ENCODE measurements at regions not wholly inside any gene's neighbourhood (a gene's known extent, or its start where the extent isn't known, plus 50 kb on each side); places are given as distances from the start of the nearest gene placed in this dataset.

DNA sequence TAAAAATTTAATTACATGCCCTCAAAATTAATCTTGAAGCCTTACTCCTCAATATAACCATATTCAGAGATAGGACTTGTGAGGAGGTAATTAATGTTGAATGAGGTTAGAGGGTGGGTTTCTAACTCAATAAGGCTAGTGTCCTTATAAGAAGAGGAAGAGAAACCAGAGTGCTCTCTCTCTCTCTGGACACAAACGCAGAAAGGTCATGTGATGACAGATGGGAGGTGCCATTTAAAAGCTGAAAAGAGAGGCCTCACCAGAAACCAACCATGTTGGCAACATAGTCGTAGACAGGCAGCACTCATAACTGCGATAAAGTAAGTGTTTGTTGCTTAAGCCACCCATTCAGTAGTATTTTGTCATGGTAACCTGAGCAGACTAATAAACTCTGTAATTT, 378.5 kb upstream of the LMO3 start:
- H3K79me2 ChIP-seq (ENCODE audit: control insufficient read depth, low read length) = no peaks in the 10 kb centered on the region
- no peaks in the 10 kb centered on the region for H3K36me3 ChIP-seq (ENCODE audit: control insufficient read depth, low read length)
- H3K4me1 ChIP-seq (ENCODE audit: control insufficient read depth, low read length) = no peaks in the 10 kb centered on the region
- no peaks in the 10 kb centered on the region for H4K20me1 ChIP-seq (ENCODE audit: control insufficient read depth, insufficient read depth, low read depth, low read length)
- H3K9me3 ChIP-seq (ENCODE audit: control insufficient read depth, insufficient read depth, low read length) = no peaks in the 10 kb centered on the region
- no peaks in the 10 kb centered on the region for H3K9me2 ChIP-seq (replicated peaks; ENCODE audit: control insufficient read depth, low read length)
- H3K4me2 ChIP-seq (ENCODE audit: low read length) = no peak overlapping the region
- H3F3A ChIP-seq (ENCODE audit: control insufficient read depth, insufficient read depth) = no peaks in the 10 kb centered on the region
- no peak for TF ChIP-seq CTCF (IDR thresholded peaks at IDR 0.05; ENCODE audit: low read depth, low read length, poor library complexity, severe bottlenecking)
- TF ChIP-seq EZH2phosphoT487 (IDR thresholded peaks at IDR 0.05; ENCODE audit: borderline replicate concordance, low read length) = no peak
- no peak overlapping the region for H3K4me3 ChIP-seq (ENCODE audit: low read length)
- H3K27me3 ChIP-seq (ENCODE audit: control insufficient read depth, low read length) = no peaks in the 10 kb centered on the region
- no peak overlapping the region for H3K27ac ChIP-seq (ENCODE audit: low read depth, low read length)

- no peak overlapping the region for H3K4me2 ChIP-seq (ENCODE audit: low read length)
- no peaks in the 10 kb centered on the region for H4K20me1 ChIP-seq (ENCODE audit: control insufficient read depth, insufficient read depth, low read depth, low read length)
- H3F3A ChIP-seq (ENCODE audit: control insufficient read depth, insufficient read depth) = no peaks in the 10 kb centered on the region
- no peaks in the 10 kb centered on the region for H3K36me3 ChIP-seq (ENCODE audit: control insufficient read depth, low read length)
- H3K9me2 ChIP-seq (replicated peaks; ENCODE audit: control insufficient read depth, low read length) = no peaks in the 10 kb centered on the region
- H3K27ac ChIP-seq (ENCODE audit: low read depth, low read length) = no peak overlapping the region
- no peak overlapping the region for H3K4me3 ChIP-seq (ENCODE audit: low read length)
- H3K9me3 ChIP-seq (ENCODE audit: control insufficient read depth, insufficient read depth, low read length) = no peaks in the 10 kb centered on the region
- no peaks in the 10 kb centered on the region for H3K4me1 ChIP-seq (ENCODE audit: control insufficient read depth, low read length)
- TF ChIP-seq CTCF (IDR thresholded peaks at IDR 0.05; ENCODE audit: low read depth, low read length, poor library complexity, severe bottlenecking) (no peak), EZH2phosphoT487 (IDR thresholded peaks at IDR 0.05; ENCODE audit: borderline replicate concordance, low read length) (no peak)
- no peaks in the 10 kb centered on the region for H3K79me2 ChIP-seq (ENCODE audit: control insufficient read depth, low read length)
- no peaks in the 10 kb centered on the region for H3K27me3 ChIP-seq (ENCODE audit: control insufficient read depth, low read length)
Measured at GRCh38 chr12:16972923-16973770, 367.2 kb upstream of the LMO3 start.

GRCh38 chr12:16962889-16963288, 356.9 kb upstream of the LMO3 start:
- TF ChIP-seq CTCF (IDR thresholded peaks at IDR 0.05; ENCODE audit: low read depth, low read length, poor library complexity, severe bottlenecking) (no peak), EZH2phosphoT487 (IDR thresholded peaks at IDR 0.05; ENCODE audit: borderline replicate concordance, low read length) (no peak)
- no peaks in the 10 kb centered on the region for H3K27me3 ChIP-seq (ENCODE audit: control insufficient read depth, low read length)
- H3K79me2 ChIP-seq (ENCODE audit: control insufficient read depth, low read length) = no peaks in the 10 kb centered on the region
- H3K4me1 ChIP-seq (ENCODE audit: control insufficient read depth, low read length) = no peaks in the 10 kb centered on the region
- H3K9me3 ChIP-seq (ENCODE audit: control insufficient read depth, insufficient read depth, low read length) = no peaks in the 10 kb centered on the region
- no peaks in the 10 kb centered on the region for H3K36me3 ChIP-seq (ENCODE audit: control insufficient read depth, low read length)
- H3K4me2 ChIP-seq (ENCODE audit: low read length) = no peak overlapping the region
- no peak overlapping the region for H3K27ac ChIP-seq (ENCODE audit: low read depth, low read length)
- no peak overlapping the region for H3K4me3 ChIP-seq (ENCODE audit: low read length)
- H4K20me1 ChIP-seq (ENCODE audit: control insufficient read depth, insufficient read depth, low read depth, low read length) = no peaks in the 10 kb centered on the region
- no peaks in the 10 kb centered on the region for H3F3A ChIP-seq (ENCODE audit: control insufficient read depth, insufficient read depth)
- no peaks in the 10 kb centered on the region for H3K9me2 ChIP-seq (replicated peaks; ENCODE audit: control insufficient read depth, low read length)
